PC-3 (cell line): ENCODE measurements at regions not wholly inside any gene's neighbourhood (a gene's known extent, or its start where the extent isn't known, plus 50 kb on each side); places are given as distances from the start of the nearest gene placed in this dataset.

Experiments
- EZH2 ChIP-seq: fragments of 300-600 bp; sonication (generic); IDR thresholded peaks from one replicate; pipeline ENCODE4 v1.6.1; 2017; ENCODE audit warnings: antibody characterized with exemption, mild to moderate bottlenecking, low read length; ENCODE audit not compliant: unreplicated experiment
- EZH2phosphoT487 ChIP-seq: fragments of 300-600 bp; sonication (generic); IDR thresholded peaks from 2 replicates; pipeline ENCODE4 v1.6.1; 2018; ENCODE audit warnings: mild to moderate bottlenecking, antibody characterized with exemption, low read length, borderline replicate concordance
- TF ChIP-seq, protein P1 (sequence below): fragments of 300-600 bp; sonication (generic); conservative IDR thresholded peaks from 2 replicates; pipeline ENCODE4 v1.5.1; 2017; ENCODE audit warnings: antibody characterized with exemption, low read depth, mild to moderate bottlenecking, low read length

DNA sequence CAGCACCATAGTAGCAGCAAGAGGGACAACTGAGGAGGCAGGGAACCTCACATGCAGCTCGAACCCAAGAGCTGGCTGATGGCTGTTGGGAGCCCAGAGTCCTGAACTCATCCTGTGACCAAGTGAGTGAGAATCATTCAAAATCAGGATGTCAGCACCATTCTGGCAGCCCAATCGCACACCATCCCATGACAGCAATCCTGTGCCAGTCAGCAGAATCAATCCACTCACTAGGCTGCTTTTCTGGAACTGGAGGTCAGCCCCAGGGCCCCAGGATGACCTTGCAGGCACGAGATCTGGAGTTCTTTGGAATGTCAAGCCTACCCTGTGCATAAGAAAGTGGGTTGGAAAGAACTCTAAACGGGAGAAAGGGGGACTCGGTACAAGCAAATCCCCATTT, 67.8 kb upstream of the TAF11L2 start:
- TF ChIP-seq, protein P1, sequence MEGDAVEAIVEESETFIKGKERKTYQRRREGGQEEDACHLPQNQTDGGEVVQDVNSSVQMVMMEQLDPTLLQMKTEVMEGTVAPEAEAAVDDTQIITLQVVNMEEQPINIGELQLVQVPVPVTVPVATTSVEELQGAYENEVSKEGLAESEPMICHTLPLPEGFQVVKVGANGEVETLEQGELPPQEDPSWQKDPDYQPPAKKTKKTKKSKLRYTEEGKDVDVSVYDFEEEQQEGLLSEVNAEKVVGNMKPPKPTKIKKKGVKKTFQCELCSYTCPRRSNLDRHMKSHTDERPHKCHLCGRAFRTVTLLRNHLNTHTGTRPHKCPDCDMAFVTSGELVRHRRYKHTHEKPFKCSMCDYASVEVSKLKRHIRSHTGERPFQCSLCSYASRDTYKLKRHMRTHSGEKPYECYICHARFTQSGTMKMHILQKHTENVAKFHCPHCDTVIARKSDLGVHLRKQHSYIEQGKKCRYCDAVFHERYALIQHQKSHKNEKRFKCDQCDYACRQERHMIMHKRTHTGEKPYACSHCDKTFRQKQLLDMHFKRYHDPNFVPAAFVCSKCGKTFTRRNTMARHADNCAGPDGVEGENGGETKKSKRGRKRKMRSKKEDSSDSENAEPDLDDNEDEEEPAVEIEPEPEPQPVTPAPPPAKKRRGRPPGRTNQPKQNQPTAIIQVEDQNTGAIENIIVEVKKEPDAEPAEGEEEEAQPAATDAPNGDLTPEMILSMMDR: no peak
- TF ChIP-seq EZH2phosphoT487 (no peak), EZH2 (no peak)
